HEK293T (cell line): ENCODE measurements at regions not wholly inside any gene's neighbourhood (a gene's known extent, or its start where the extent isn't known, plus 50 kb on each side); places are given as distances from the start of the nearest gene placed in this dataset.

Source experiments
- CTCF ChIA-PET: fragments of 350-600 bp; formaldehyde crosslinking; extraction: SDS; loops from one replicate; lab custom pipeline; 2021; ENCODE audit warnings: antibody characterized with exemption, inconsistent platforms; lab: Yijun Ruan, JAX
- POLR2A ChIA-PET: fragments of 350-600 bp; formaldehyde crosslinking; extraction: SDS; loops from one replicate; lab custom pipeline; 2020; ENCODE audit warnings: antibody characterized with exemption, inconsistent platforms; lab: Yijun Ruan, JAX
- DNase-seq: peaks from one replicate; pipeline ENCODE4 v3.0.0; 2012; ENCODE audit warnings: mixed read lengths; ENCODE audit errors: extremely low spot score
- ARNT ChIP-seq: fragments of 450-650 bp; IDR thresholded peaks from 2 replicates; pipeline ENCODE4 v1.6.1; 2017; ENCODE audit warnings: mild to moderate bottlenecking
- BHLHE40 ChIP-seq: fragments of 450-650 bp; IDR thresholded peaks from 2 replicates; pipeline ENCODE4 v1.6.1; 2016; ENCODE audit warnings: mild to moderate bottlenecking, moderate library complexity, borderline replicate concordance
- CTBP1 ChIP-seq: fragments of 450-650 bp; IDR thresholded peaks from 2 replicates; pipeline ENCODE4 v1.6.1; 2016; ENCODE audit warnings: borderline replicate concordance
- ELF4 ChIP-seq: fragments of 450-650 bp; IDR thresholded peaks from 2 replicates; pipeline ENCODE4 v1.6.1; 2017; ENCODE audit warnings: antibody characterized with exemption
- FOXA1 ChIP-seq: fragments of 450-650 bp; IDR thresholded peaks from 2 replicates; pipeline ENCODE4 v1.6.1; 2016; ENCODE audit warnings: mild to moderate bottlenecking
- FOXK2 ChIP-seq: fragments of 450-650 bp; IDR thresholded peaks from 2 replicates; pipeline ENCODE4 v1.6.1; 2016; ENCODE audit warnings: mild to moderate bottlenecking
- FOXM1 ChIP-seq: fragments of 450-650 bp; IDR thresholded peaks from 2 replicates; pipeline ENCODE4 v1.6.1; 2017; ENCODE audit warnings: mild to moderate bottlenecking, borderline replicate concordance
- HDGF ChIP-seq: fragments of 450-650 bp; IDR thresholded peaks from 2 replicates; pipeline ENCODE4 v1.6.1; 2017; ENCODE audit warnings: antibody characterized with exemption, borderline replicate concordance
- L3MBTL2 ChIP-seq: fragments of 450-650 bp; conservative IDR thresholded peaks from 2 replicates; pipeline ENCODE4 v1.6.1; 2016; ENCODE audit warnings: mild to moderate bottlenecking
- LEF1 ChIP-seq: fragments of 450-650 bp; IDR thresholded peaks from 2 replicates; pipeline ENCODE4 v1.6.1; 2017; ENCODE audit warnings: mild to moderate bottlenecking, borderline replicate concordance
- NFRKB ChIP-seq: fragments of 450-650 bp; IDR thresholded peaks from 2 replicates; pipeline ENCODE4 v1.6.1; 2016; ENCODE audit warnings: mild to moderate bottlenecking, moderate library complexity
- SP1 ChIP-seq: fragments of 450-650 bp; IDR thresholded peaks from 2 replicates; pipeline ENCODE4 v1.6.1; 2017
- SUZ12 ChIP-seq: fragments of 450-650 bp; IDR thresholded peaks from 2 replicates; pipeline ENCODE4 v1.6.1; 2016; ENCODE audit warnings: mild to moderate bottlenecking
- TARDBP ChIP-seq: fragments of 450-650 bp; IDR thresholded peaks from 2 replicates; pipeline ENCODE4 v1.6.1; 2016
- ZNF384 ChIP-seq: fragments of 450-650 bp; IDR thresholded peaks from 2 replicates; pipeline ENCODE4 v1.6.1; 2016
- TF ChIP-seq, protein P1 (sequence below): fragments of 450-650 bp; IDR thresholded peaks from 2 replicates; pipeline ENCODE4 v1.6.1; 2016

DNA sequence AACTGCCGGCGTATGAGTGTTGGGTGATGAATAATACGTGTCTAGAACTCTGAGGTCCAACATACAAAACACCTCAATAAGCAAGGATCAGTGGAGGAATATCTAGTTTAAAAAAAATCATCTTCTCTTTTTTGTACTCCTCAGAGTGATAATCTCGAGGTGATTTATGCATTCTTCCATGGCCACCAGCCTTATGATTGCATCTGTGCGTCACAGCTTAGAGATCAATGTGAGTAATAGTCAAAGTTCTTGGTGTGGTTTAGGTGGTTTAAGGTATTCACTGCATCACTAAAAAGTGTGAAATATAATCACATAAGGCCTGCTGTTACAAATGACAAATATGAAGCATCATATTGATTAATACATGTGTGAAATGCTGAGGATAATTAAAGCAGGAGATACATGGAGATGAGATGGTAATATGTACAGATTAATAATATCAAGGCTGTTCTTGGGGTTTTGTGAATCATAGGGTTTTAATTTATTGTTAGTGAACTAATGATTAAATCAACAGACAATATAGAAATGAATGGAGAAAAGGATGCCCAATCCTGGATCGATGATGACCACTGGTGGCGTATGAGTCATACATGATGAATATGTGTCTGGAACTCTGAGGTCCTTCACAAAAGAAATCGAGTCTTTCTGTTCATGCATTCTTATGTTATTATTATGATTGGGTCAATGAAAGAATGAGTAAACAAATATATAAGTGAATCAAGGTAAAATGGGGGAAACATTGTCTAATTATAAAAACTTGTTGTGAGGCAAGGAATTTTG is 68.8 kb upstream of the RTL1 start:
- POLR2A ChIA-PET, result no interaction called here
- TF ChIP-seq FOXK2, result no peak
- TF ChIP-seq CTBP1, result no peak
- TF ChIP-seq BHLHE40, result no peak
- TF ChIP-seq TARDBP, result no peak
- no peak for TF ChIP-seq SP1
- TF ChIP-seq NFRKB, result no peak
- TF ChIP-seq FOXA1, result no peak
- no peak for TF ChIP-seq FOXM1
- TF ChIP-seq ARNT, result no peak
- TF ChIP-seq ZNF384, result no peak
- no peak for TF ChIP-seq LEF1
- TF ChIP-seq, protein P1, sequence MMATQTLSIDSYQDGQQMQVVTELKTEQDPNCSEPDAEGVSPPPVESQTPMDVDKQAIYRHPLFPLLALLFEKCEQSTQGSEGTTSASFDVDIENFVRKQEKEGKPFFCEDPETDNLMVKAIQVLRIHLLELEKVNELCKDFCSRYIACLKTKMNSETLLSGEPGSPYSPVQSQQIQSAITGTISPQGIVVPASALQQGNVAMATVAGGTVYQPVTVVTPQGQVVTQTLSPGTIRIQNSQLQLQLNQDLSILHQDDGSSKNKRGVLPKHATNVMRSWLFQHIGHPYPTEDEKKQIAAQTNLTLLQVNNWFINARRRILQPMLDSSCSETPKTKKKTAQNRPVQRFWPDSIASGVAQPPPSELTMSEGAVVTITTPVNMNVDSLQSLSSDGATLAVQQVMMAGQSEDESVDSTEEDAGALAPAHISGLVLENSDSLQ, result no peak
- TF ChIP-seq ELF4, result no peak
- no peak for TF ChIP-seq HDGF
- no peak for TF ChIP-seq L3MBTL2
- no peak for TF ChIP-seq SUZ12
- CTCF ChIA-PET, result no interaction called here
- no peak for DNase-seq

DNA sequence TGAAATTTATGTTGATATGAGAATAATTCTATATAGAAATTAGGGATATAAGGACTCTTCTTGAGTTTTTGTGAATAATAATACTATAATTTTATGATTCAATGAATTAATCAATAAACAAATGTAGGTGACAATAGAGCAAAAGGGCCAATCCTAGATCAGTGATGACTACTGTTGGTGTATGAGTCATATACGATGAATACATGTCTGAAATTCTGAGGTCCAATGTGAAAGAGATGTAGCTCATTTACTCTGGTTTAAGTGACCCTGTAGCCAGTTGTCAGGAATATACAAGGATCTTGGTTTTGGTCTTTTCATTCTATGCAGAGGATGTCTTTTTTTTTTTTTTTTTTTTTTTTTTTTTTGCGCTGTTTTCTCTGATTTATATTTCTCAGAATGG is 72.1 kb upstream of the RTL1 start:
- ChIA-PET CTCF (no interaction called here), POLR2A (no interaction called here)
- DNase-seq, result no peak
- TF ChIP-seq SP1 (no peak), FOXM1 (no peak), CTBP1 (no peak), FOXK2 (no peak), NFRKB (no peak)

DNA sequence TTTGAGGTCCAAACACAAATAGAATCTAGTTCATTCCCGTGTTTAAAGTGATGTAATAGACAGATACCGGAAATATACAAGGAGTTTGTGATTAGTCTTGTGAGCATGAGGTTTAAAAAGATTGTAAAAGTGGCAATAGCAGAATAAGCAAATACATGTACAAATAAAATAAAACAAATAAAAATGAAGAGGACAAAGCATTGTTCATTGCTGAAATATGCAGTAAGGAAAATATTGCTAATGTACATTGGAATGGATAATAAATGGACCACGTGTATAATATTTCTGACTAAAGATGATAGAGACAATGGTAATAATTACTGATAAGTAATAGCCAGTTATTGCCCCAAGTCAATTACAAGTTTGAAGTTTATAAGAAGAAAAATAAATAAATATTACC is 75.6 kb upstream of the RTL1 start:
- TF ChIP-seq, protein P1, result no peak
- TF ChIP-seq LEF1 (no peak), ZNF384 (no peak), ARNT (no peak), FOXK2 (no peak), CTBP1 (no peak), L3MBTL2 (no peak)
- DNase-seq, result no peak
- CTCF ChIA-PET, result no interaction called here
- POLR2A ChIA-PET, result no interaction called here

DNA sequence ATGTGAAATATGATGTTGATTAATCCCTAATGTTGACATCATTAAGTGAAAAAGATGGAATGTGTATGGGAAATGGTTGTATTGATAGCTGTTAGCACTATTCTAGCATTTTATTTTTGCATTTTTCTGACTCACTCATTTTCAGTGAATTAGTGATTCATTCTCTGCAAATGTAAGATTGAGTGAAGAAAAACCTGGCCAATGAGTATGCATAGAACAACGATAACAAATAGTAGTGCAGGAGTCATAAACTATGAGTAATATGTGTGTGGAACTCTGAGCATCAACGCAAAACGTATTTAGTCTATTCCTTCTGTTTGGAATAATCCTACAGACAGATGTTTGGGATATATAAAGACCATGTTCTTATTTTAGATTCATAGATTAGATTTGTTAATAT is 76.3 kb upstream of the RTL1 start:
- CTCF ChIA-PET, result no interaction called here
- no peak for DNase-seq
- no peak for TF ChIP-seq NFRKB
- no peak for TF ChIP-seq LEF1
- TF ChIP-seq TARDBP, result no peak
- no peak for TF ChIP-seq SP1
- TF ChIP-seq ZNF384, result no peak
- no peak for TF ChIP-seq FOXM1
- no peak for TF ChIP-seq SUZ12
- TF ChIP-seq ELF4, result no peak
- TF ChIP-seq L3MBTL2, result no peak
- POLR2A ChIA-PET, result no interaction called here

DNA sequence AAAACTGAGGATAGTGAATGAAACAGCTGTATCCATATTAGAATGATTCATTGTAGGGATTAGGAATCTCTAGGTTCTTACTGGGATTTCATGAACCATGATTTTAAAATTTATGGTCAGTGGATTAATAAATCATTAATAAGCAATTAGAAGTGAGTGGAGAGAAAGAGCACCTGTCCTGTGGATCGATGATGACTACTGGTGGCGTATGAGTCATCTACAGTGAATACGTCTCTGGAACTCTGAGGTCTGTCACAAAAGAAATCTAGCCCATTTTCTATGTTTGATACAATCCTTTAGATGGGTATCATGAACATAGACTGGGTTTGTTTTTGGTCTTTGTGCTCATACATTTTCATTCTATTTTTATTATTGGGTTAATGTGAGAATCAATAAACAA is 77.3 kb upstream of the RTL1 start:
- DNase-seq, result no peak
- ChIA-PET CTCF (no interaction called here), POLR2A (no interaction called here)
- no peak for TF ChIP-seq L3MBTL2
- TF ChIP-seq HDGF, result no peak
- no peak for TF ChIP-seq FOXA1
- TF ChIP-seq FOXM1, result no peak

DNA sequence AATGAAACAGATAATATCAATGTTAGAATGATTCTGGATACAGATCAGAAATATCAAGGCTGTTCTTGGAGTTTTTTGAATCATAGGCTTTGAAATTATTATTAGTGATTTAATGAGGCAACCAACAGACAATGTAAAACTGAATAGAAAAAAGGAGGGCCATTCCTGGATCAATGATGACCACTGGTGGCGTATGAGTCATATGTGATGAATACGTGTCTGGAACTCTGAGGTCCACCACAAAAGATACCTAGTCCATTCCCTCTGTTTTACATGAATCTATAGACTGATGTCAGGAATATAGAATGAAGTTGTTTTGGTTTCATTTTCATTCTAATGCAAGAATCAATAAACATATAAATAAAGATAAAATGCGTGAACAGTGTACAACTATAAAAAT is 78.3 kb upstream of the RTL1 start:
- POLR2A ChIA-PET, result no interaction called here
- TF ChIP-seq FOXA1 (no peak), HDGF (no peak), FOXM1 (no peak), CTBP1 (no peak)
- CTCF ChIA-PET, result no interaction called here
- no peak for DNase-seq

DNA sequence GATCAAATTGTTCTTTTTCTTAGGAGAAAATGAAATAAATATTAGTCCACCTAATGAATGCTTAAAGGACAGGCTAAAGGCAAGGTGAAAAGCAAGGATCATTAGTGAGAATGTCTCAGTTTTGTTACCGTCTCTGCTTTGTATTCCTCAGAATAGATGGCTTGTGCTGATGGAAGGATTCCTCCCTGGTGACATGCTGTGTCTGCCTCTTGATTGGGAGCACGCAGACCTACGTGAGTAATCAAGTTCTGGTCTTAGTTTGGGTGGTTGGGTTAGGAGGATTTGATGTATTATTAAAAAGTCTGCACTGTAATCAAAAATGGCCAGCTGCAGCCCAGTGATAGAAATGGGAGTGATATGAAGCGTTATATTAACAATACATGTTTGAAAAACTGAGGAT is 78.8 kb upstream of the RTL1 start:
- ChIA-PET POLR2A (no interaction called here), CTCF (no interaction called here)
- DNase-seq, result no peak
- TF ChIP-seq BHLHE40 (no peak), LEF1 (no peak), ELF4 (no peak), FOXK2 (no peak), NFRKB (no peak), ZNF384 (no peak), CTBP1 (no peak), L3MBTL2 (no peak), HDGF (no peak), TARDBP (no peak), FOXA1 (no peak), FOXM1 (no peak)
- TF ChIP-seq, protein P1, result no peak
